DMS 273 treated with DMSO at 0.1 percent for 48 hours (cell line): ENCODE measurements at regions not wholly inside any gene's neighbourhood (a gene's known extent, or its start where the extent isn't known, plus 50 kb on each side); places are given as distances from the start of the nearest gene placed in this dataset.
"Not testable (repeated sequence)": the region's sequence is repeated elsewhere in the genome, so short reads cannot be mapped to it uniquely, and the experiment has no call there.

Source experiments
- DNase-seq: peaks from one replicate; lab custom pipeline; 2025; lab: John Stamatoyannopoulos, UW

DNA sequence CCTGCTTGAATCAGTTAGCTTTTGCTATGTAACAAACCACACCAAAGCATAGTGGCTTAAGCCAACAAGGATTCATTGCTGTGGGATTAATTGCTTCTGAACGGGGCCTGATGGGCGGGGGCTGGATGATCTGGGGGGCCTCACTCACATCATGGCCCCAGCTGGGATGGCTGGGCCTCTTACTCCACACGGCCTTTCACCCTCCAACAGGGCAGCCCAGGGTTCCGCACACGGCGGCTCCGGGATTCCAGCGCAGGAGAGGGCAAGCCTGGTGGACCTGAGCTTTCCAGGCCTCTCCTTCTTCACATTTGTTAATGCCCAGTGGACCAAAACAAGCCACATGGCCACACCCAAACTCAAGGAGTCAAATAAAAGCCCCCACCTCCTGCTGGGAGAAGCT is 86.3 kb upstream of the PHLPP1 start:
- DNase-seq, result no peak

DNA sequence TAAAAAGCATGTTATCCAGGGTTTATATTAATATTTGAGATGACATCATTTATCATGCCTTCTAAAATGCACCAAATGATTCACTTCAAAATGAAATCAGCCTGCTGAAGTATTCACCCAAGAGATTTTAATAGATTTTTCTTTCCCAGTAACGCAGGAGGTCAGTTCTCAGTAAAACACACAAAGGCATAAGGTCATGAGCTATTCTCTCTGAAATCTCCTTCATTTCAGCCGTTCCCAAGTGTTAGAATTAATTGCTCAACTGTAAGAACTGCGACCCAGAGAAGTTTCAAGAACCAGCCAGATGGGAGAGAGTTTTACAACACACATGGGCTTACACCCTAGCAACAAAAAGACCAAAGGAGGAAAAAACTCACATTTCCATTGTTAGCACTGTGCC is 84.2 kb upstream of the PHLPP1 start:
- no peak for DNase-seq

DNA sequence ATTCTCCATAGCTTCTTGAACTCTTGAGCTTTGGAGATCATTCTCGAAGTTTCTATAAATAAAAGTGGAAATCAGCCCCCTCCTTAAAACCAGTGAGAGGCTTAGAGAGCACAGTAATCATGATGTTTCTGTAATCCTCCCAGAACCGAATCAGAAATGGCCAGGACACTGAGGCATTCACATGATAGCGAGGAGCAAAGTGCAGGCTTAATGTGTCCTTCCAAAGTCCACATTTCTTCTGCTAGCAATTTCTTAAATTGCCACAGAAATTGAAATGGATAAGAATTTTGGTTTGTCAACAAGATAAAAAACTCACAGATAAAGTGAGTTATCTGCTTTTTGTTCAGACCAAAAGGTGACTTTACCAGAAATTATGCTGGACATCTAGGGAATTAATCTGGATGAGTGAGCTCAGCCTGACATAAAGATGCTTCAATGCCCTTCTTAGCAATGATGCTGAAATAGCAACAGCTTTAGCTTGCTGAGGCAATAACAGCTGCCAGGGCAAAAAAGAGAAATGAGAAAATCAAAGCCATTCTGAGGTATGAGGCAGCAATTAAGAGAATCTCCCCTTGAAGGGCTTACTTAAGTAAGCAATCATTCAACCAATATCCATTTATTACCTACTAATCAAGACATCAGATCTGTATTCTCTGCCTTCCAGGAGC is 82.4 kb upstream of the PHLPP1 start:
- no peak for DNase-seq

DNA sequence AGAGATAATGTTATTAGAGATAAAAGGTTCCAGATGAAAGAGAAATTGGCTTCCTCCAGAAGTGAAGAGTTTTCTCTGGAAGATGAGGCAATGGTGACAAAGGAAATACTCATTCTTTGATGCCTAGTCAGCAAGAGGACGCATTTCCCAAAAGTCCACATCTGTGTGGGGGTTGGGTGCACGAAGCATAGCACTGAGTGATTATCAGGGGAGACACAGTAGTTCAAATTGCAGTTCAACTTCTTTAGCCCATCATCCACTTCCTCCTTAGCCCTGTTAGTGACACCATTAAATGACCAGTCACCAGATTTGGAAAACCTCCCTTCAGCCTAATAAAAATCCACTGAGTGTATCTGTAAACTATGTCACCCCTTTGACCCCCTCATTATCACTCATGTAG is 80.9 kb upstream of the PHLPP1 start:
- no peak for DNase-seq

DNA sequence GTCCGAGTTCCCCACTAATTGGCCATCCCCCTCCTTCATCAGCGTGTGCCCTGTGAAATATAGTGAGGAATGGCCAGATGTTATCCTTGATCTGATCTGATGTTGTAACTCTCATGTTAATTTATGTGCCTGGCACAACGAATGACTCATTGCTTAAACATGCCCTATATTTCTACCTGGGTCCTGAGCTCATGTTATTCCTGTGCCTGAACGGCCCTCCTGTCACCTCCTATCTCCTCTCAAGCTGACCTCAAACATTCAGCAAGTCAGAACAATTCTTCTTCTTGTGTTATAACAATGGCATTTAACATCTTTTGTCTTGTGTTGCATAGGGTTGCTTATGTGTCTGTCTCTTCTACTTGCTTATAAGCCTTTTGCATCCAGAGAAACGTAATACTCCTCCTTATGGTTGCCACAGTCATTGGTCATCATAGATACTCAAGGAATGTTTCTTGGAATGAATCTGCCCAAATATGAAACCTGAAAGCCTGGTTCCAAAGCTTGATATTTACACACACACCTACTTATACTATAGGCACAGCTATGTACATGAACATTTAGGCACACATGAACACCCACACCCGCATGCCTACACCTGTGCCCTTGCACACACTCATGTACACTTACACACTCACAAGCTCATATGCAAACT is 80.2 kb upstream of the PHLPP1 start:
- DNase-seq, result peak; percentile 29

DNA sequence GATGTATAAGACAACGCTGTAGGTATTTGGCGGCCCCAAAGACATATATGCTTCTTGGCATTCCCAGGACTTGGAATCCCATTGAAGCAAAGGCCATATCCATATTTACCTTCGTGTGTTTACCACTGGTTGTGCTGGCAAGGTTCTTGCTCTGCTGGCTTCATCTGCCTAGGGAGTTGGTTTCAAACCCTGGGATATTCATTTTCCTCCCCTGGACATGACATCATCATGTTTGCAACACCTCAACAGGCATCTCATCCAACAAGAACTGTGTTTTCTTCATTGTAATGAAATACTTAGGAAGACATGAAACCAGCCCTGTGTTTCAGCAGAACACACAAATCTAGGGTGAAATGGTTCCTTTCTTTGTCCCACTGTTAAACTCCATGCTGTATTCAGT is 77.9 kb upstream of the PHLPP1 start:
- no peak for DNase-seq

DNA sequence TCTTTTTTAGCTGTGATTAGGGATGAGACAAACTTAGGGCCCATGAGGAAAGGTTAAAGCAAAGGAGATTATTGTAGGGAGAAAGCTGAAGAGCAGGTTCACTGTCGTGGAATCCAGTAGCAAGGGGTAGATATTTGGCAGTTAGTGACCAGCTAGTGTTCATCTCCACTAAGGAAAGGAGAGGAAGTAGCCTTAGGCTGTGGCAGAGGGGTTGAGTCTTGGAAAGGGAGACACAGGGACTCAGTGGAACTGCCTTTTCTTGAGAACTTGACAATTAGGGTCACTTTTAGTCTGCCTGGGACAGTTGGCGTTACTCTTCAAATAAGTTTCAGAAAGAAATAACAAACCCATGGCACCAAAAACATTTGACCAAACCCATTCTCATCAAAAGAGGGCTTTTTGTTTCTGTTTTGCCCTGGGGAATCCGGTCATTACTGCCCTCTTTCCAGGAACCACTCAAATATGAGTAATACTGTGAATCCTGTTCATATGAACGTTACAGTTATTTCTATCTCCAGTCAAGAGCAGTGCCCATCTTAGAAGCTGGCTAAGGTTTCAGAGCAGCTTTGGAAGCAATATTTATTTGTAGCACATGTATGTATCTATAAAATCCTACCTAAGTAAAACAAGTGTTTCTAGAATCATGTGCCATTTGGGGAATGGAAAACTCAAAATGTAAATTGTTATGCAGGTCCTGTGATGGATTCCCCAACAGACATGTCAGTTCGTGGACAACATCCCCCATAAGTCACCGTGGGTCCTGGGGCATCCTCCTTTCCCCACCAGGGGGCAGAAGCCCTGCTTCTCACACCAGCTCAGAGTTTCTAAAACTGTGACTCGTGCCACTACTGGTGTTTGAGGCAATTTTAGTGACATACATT is 77.3 kb upstream of the PHLPP1 start:
- DNase-seq, result no peak

DNA sequence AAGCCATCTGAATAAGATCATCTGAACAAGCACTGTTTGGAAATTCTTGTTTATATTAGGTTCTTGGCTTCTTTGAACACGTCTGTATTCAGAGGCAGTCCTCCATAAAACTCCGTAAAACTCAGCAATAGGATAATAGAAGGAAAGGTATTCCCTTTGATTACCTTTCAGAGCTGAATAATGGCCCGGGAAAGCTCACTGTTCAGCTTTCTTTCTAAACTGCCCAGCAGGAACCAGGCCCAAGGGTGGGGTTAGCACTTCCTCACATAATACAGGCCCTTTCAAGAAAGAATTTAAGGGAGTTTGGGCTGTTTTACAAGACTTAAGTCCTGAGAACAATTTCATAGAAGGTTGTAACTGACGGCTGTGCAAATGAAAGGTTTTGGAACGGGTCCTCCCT is 72.2 kb upstream of the PHLPP1 start:
- DNase-seq, result no peak

DNA sequence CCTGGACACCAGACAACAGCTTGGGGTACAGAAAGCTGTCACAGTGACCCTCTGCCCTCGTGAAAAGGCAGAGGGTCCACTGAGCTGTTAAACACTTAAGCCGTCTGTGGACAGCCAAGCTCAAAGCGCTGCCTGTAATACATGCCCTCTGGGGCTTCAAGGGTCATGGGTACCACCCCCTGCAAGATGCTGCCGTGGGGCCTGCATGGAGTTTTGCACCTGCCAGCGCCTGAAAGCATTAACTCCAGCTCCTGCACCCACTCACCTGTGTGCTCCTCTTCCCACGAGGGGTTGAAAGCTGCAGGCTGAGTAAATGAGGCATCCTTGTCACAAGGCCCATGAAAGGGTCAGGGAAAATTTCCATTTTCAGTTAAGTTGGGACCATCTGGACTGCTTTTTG is 70.6 kb upstream of the PHLPP1 start:
- no peak for DNase-seq

DNA sequence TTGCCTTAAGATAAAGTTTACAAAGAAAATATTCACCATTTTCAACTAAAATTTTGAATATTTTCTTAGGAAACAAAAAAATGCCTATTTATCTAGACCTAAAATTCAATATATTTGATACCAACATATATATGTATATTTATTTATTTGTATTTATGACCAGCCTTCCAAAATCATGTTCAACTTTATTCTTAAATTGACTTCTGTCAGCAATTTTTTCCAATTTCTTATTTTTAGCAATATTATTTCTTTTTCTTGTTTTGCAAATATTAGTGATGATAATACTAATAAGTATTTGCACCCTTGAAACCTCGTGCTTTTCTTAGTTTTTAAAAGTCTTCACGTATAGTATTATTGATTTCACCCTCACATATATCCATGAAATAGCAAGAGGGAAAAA is 68.2 kb upstream of the PHLPP1 start:
- no peak for DNase-seq

DNA sequence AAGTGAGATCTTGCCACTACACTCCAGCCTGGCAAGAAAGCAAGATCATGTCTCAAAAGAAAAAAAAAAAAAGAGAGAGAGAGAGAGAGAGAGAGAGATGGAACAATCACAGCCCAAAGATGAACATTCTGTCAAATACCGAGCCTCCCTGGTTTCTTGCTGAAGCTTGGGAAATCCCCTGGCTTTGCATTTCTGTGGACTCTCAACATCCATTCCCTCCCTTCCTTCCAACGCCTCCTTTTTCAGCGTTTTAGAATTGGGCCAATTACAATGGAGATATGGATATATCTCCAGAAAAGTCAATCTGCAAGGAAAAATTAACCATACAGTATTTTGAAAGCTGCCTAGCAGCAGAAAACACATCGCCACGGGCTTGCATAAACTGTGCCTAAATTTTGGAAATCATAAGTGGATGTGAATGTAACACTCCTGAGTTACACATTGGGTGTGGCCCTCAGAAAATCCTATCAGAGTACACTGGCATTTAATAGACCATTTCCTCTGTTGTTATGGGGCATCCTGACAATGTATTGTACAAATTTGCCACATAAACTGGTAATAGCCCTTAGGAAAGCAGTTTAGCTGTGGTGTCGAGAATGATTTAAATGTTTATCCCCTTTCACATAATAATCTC is 67.2 kb upstream of the PHLPP1 start:
- DNase-seq, result no peak

DNA sequence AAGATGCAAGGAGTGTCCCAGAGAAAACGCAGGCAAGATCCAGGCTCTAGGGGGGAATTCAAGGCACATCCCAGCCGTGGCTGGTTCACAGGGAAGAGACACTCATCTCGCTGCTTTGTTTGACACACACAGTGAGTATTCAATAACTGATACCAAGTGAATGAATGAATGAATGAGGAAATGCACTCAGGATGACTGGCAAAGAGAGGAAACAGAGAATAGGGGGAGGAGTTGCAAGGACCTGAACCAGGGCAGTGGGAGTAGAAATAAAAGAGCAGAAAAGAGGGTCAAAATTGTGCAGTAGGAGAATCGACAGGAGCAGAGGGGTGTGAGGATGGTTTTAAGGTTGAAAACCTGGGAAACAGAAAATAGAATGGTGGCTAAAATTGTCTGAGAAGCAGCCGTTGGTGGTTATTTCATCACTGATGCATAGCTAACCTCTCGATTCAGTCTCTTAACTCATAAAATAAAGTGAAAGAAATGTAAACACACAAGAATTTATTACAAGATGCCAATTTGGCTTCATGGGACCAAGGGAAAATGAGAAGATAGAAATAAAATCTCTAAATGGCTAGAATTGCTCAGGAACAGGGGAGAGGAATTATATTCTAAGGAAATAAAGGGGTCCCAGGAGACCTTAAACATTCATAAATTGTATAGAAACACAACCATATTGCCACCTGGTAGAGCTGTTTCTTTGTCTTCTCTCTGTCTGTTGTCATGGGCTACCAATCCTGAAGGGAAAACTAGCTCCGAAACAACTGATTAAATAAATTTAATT is 63.9 kb upstream of the PHLPP1 start:
- DNase-seq, result no peak

DNA sequence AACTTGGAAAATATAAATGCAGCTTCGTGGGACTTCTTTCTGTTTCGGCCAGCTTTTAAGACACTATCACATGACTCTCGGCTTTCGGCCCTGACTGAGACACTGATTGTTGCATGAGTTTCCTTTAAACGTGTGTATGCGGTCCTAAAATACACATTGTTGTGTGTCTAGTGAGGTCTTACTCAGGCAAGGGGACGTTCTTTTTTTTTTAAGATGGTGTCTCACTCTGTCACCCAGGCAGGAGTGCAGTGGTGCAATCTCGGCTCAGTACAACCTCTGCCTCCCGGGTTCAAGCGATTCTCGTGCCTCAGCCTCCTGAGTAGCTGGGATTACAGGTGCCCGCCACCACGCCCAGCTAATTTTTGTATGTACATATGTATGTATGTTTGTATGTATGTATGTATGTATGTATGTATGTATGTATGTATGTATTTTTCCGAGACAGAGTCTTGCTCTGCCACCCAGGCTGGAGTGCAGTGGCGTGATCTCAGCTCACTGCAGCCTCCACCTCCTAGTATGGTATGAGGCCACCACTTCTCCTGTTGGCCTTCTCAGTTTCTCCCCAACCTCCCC is 63.2 kb upstream of the PHLPP1 start:
- not testable (repeated sequence) for DNase-seq

DNA sequence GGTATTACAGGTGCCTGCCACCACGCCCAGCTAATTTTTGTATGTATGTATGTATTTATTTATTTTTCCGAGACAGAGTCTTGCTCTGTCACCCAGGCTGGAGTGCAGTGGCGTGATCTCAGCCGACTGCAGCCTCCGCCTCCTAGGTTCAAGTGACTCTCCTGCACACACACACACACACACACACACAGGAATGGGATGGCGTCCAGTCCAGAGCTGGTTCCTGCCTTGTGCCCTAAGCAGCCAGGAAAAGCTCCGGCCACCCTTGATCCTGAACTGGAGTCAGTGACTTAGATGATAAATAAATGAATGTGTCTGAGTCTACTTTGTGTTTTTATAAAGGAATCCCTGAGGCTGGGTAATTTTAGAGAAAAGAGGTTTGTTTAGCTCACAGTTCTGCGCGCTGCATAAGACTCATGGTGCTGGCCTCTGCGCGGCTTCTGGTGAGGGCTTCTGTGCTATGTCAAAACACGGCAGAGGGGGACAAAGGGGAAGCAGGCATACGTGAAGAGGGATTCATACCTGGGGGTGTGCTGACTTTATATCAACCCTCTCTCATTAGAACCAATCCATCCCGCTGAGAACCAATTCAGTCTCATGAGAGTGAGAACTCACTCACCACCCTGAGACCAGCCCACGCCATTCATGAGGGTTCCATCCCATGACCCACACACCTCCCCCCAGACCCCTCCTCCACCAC is 59.7 kb upstream of the PHLPP1 start:
- no peak for DNase-seq

DNA sequence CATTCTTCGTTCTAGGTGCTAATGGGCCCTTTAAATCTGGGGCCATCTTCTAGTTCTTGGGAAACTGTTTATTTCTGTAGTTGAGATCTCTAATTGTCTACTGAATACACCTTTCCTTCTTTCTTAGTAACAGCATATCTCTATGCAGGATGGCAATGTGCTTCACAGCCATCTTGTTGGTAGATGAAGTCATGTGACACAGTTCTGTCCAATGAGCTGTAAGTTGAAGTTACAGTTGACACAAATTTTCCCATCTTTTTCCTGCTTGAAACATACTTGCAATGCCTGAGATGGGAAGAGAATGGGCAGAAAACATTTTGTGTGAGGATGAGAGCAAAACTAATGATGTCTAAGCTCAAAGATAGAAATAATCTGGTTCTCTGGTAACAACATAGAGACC is 57.3 kb upstream of the PHLPP1 start:
- DNase-seq, result no peak

DNA sequence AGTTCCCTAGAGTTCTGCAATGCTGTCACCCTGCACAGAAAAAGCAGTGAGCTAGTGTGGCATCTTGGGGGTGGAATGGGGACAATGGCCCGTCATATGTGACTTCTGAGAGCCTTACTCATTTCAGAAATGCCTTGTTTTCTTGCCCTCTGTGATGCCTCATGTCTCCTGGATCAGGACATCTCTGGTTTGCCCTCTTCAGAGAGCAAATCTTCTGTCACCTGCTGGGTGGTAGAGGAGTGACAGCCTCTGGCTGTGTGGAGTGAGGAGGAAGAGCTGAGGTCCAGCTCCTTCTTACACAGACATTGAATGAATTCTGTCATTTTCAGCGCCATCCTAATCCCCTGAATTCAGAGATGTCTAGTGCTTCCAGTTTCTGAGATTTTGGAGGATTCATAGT is 55.6 kb upstream of the PHLPP1 start:
- DNase-seq, result no peak

DNA sequence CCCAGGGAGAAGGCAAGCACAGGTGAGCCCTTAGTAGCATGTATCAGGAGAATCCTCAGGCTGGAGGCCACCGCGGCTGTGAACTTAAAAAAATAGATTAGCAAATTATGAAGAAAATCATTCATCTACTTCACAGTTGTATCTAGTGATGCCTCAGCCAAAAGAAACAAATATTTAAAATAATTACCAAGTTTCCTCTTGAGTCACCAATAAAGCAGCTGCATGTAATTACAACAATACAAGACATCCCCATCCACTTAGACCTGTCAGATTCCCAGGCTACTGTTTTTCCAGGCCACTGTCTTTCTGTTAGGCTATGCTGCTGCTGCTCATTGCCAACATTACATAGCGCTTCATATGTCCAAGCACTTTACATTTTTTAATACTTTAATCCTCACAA is 54.6 kb upstream of the PHLPP1 start:
- DNase-seq, result no peak

DNA sequence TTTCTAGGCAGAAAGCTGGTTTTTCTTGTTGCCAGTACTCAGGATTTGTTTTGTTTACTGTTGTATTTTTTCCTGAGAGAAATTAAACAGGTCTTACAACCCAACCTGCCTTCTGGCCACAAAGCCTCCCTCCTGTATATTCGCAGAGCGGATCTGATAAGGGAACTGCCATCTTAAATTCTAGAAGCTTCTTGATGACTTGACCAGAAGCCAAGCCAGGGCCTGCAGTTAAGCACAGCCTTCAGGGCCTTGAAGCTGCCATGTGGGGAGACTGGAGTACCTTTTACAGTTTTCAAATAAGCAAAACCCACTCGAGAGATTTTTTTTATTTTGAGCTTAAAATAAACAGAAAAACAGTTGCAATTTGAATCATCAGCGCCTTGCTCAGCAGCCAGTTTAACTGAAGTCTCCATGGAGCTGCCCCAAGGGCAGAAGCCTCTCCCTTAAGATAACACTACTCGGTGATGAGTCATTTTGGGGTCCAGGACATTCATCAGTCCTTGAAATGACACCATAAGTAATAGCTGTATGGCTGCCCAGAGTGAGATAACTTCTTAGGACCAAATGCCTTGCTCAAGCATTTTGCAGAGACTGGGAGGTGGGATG is 51.5 kb upstream of the PHLPP1 start:
- DNase-seq, result no peak

DNA sequence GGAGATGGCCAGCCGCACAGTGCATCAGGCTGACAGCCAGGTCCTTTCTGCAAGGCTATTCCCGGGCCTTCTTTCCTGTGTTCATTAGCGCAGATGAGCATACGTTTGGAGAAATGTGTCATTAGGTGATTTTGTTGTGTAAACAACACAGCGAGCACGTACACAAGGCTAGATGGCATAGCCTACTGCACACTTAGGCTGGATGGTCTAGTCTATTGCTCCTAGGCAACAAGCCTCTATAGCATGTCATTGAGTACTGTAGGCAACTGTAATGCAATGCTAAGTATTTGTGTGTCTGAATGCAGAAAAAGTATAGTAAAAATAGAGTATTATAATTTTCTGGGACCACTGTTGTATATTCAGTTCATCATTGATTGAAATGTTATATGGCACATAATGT is 50.9 kb upstream of the PHLPP1 start:
- DNase-seq, result no peak

DNA sequence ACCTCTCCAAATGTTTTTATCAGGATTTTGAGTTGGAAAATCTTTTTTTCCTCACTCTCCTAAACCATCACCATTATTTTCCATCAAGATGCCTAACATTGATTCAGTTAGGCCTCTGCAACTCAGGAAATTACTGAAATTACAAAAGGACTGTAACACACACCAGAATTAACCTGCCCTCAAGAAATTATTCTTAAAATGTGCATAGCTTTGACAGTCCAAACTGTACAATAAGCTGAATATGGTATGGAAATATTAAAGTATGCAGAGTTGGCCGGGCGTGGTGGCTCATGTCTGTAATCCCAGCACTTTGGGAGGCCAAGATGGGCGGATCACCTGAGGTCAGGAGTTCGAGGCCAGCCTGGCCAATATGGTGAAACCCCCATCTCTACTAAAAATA is 50.2 kb upstream of the PHLPP1 start:
- DNase-seq, result no peak
